ENCODE measurements at regions not wholly inside any gene's neighbourhood (a gene's known extent, or its start where the extent isn't known, plus 50 kb on each side); places are given as distances from the start of the nearest gene placed in this dataset.

GRCh38 chr14:101496776-101497683 lies 64.3 kb upstream of the DIO3 start:
- ATAC-seq = no peak

- no peak for ATAC-seq
Measured at GRCh38 chr14:101497684-101498525, 63.4 kb upstream of the DIO3 start.

GRCh38 chr14:101498526-101498860 lies 62.8 kb upstream of the DIO3 start:
- ATAC-seq = no peak

- no peak for ATAC-seq
Measured at GRCh38 chr14:101499080-101499479, 62.2 kb upstream of the DIO3 start.

- ATAC-seq = no peak
Measured at GRCh38 chr14:101499513-101499912, 61.8 kb upstream of the DIO3 start.

GRCh38 chr14:101500061-101500460 lies 61.2 kb upstream of the DIO3 start:
- no peak for ATAC-seq

- no peak for ATAC-seq
Measured at GRCh38 chr14:101500681-101501080, 60.6 kb upstream of the DIO3 start.

GRCh38 chr14:101501341-101501740 lies 60.0 kb upstream of the DIO3 start:
- no peak for ATAC-seq

- ATAC-seq = no peak
Measured at GRCh38 chr14:101501858-101502615, 59.3 kb upstream of the DIO3 start.

- ATAC-seq = no peak
Measured at GRCh38 chr14:101502761-101503392, 58.4 kb upstream of the DIO3 start.

- ATAC-seq = no peak
Measured at GRCh38 chr14:101503431-101504095, 57.7 kb upstream of the DIO3 start.

GRCh38 chr14:101504096-101504948 lies 57.0 kb upstream of the DIO3 start:
- ATAC-seq = no peak

GRCh38 chr14:101505236-101505970 lies 55.9 kb upstream of the DIO3 start:
- no peak for ATAC-seq

GRCh38 chr14:101506211-101506925 lies 54.9 kb upstream of the DIO3 start:
- ATAC-seq = no peak

- no peak for ATAC-seq
Measured at GRCh38 chr14:101506926-101507835, 54.1 kb upstream of the DIO3 start.

- no peak for ATAC-seq
Measured at GRCh38 chr14:101507836-101508150, 53.5 kb upstream of the DIO3 start.

- ATAC-seq = no peak
Measured at GRCh38 chr14:101508196-101508947, 52.9 kb upstream of the DIO3 start.

All from esophagus mucosa (tissue), 1 donor.